LNCAP (cell line): ENCODE measurements at regions not wholly inside any gene's neighbourhood (a gene's known extent, or its start where the extent isn't known, plus 50 kb on each side); places are given as distances from the start of the nearest gene placed in this dataset.

Source experiments
- TF ChIP-seq, protein P1 (sequence below): fragments of 450-650 bp; IDR thresholded peaks from 2 replicates; pipeline ENCODE4 v1.5.1; 2017; ENCODE audit warnings: mild to moderate bottlenecking

DNA sequence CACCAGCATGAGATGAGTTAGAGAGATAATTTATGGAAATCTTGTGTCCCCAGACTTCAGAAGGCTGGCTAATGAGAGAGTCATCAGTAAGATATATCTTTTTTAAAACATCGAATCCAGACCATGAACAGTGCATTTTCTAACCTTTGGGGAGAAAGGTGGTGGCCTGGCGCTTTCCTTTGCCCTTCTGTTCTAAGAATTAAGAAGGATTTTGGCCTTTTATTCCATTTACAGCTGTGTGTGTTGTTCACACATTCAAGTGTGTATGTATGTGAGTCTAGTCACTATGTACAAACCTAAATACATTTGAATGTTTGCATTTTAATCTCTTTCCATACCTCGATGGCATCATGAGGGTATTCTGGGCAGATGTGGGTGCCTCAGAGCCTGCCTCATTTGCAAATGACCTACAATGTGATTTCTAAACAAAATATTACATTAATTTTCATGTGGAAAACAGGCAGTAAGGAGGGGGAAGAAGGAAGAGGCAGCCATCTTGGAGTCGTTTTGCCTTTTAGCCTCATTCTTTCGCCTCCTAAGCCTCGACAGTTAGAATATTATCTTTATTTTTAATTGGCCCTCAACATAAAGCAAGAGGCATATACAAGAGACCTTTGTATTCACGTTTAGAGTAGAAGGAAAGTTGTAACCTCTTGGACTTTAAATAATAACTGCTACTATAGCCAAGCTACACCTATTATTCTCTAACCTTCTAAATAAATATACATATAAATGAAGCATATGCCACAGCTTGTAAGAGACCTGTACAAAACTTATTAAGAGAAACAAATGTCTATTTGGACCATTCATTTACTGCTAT, 125.3 kb upstream of the TMEM161B start:
- TF ChIP-seq, protein P1, sequence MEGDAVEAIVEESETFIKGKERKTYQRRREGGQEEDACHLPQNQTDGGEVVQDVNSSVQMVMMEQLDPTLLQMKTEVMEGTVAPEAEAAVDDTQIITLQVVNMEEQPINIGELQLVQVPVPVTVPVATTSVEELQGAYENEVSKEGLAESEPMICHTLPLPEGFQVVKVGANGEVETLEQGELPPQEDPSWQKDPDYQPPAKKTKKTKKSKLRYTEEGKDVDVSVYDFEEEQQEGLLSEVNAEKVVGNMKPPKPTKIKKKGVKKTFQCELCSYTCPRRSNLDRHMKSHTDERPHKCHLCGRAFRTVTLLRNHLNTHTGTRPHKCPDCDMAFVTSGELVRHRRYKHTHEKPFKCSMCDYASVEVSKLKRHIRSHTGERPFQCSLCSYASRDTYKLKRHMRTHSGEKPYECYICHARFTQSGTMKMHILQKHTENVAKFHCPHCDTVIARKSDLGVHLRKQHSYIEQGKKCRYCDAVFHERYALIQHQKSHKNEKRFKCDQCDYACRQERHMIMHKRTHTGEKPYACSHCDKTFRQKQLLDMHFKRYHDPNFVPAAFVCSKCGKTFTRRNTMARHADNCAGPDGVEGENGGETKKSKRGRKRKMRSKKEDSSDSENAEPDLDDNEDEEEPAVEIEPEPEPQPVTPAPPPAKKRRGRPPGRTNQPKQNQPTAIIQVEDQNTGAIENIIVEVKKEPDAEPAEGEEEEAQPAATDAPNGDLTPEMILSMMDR, result no peak

DNA sequence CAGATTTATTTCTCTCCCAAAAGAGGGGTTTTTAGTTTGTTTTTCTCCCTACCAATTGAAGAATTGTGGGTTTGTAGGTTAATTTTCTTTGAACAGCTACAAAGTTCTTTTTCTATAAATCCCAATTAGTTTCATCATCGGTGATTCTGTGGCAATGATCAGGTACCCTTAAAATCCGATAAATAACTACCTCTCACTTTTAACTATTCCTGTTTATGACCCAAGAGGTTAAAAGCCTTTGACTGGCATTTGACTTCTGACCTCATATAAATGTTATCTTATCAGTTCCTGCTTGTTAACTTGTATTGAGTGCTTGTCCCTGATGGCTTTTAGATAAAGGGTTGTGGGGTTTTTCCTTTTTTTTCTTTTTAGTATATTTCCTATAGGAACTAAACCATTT, 124.4 kb upstream of the TMEM161B start:
- TF ChIP-seq, protein P1, result no peak

DNA sequence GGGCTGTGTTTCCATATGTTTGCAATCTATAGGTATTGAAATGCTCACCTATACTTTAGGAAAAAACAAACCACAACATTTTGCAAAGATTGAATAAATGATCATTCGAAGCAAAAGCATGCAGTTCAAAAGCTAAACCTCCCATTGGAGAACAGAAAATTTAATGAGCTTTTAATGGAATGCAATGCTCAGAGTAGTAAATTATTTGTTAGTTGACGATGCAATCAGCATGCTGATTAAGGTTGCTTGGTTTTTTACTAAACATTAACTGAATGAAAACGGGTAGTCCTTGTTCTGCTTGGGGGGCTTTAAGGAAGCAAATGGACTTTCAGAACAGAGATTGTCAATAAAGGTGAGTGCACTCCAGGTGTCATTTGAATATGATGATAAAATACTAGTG, 123.3 kb upstream of the TMEM161B start:
- TF ChIP-seq, protein P1, result no peak

DNA sequence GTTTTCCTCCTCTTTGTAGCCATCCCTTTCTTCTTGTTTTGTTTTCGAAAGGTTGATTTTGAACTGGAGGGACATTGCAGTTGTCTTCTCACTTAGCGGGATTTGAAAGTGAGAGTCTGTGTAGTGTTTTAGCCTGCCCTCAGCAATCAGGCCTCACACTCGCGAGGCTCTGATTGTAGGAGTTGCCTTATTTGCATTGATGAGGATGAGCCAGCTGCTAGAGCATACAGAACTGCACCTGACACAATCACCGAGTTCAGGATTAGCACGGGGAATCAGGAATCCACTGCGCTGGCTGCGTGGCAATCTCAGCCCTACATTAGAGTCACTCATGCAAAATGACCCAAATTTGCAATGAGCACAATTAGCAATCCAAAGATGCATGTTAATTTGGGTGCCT, 122.5 kb upstream of the TMEM161B start:
- TF ChIP-seq, protein P1, result no peak

DNA sequence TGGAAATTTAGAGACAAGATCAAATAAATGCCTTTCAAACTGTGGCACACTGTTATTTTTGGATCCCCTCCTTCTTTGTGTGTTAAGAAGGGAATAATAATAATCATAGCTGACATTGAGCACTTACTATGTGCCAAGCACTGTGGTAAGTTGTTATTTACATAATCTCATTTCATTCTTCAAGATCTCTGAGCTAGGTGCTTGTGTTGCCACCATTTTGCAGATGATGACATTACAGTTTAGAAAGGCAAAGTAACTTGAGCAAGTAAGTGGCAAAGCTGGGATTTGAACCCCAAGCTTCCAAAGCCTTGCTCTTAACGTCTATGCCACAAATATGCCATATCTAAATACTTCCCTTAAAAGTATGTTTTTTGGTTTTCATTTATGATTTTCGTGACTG, 121.8 kb upstream of the TMEM161B start:
- TF ChIP-seq, protein P1, result no peak

DNA sequence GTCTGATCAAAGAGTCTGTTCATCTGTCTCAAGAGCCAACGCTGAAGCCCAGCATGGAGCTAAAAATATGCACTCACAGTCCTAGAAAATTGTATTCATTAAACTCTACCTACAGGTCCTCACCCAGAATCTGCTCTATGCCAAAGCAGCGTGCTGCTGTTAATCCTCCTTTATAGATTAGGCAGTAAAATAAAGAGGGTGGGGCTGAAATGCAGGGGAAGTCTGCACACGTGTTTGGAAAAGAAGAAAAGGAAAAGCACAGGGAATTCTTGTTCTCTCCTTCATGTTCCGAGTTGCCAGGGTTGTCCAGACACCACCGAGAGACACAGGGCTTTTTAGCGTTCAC, 121.4 kb upstream of the TMEM161B start:
- TF ChIP-seq, protein P1, result no peak

DNA sequence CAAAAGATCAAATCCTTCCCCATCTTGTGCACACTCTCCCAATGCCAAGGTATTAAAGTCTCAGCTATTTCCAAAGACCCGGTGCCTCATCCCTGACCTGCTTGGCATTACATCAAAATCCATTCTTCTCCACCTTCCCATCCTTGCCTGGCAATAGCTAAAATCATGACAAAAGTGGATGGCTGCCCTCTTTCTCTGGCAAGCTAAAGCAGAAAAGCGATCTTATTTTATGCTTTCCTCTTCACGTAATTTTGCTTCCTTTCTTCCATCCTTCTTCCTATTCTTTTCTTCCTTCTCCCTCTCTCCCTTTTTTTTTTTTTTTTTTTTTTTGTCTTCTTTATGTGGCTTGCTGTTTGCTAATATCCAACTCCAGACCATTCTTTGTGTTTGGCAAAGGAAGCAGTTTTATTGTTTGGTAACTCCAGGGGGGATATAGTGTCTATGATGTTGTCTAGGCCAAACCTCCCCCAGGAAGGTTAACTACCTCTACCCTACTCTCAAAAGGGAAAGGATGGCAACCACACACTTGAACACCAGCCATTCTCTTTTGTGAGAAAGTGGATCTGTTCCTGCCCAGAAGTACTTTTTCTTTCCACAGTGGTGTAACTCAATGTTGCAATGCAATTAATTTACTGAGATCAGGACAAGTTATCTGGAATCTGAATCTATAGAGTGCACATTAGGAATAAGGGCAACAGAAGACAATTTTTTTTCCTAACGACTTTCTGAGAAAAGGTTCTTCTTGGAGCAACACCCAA, 120.9 kb upstream of the TMEM161B start:
- TF ChIP-seq, protein P1, result no peak
